ENCODE measurements at regions not wholly inside any gene's neighbourhood (a gene's known extent, or its start where the extent isn't known, plus 50 kb on each side); places are given as distances from the start of the nearest gene placed in this dataset.

GRCh38 chr12:29907461-29907860 is 123.7 kb upstream of the TMTC1 start:
- Histone ChIP-seq H3K27me3 (no peaks in the 10 kb centered on the region), H3K9me3 (no peaks in the 10 kb centered on the region), H3K27ac (no peak overlapping the region), H3K4me1 (no peaks in the 10 kb centered on the region), H3K36me3 (ENCODE audit: low read depth, missing control alignments) (no peaks in the 10 kb centered on the region), H3K4me3 (no peak overlapping the region)
- WGBS, 2 donors: 86 to 89% methylated on average over 4 of the region's 4 CpGs
- DNase-seq: no peak
- TF ChIP-seq POLR2A (IDR thresholded peaks at IDR 0.05) (no peak), CTCF (IDR thresholded peaks at IDR 0.05) (no peak)
- intact Hi-C loops (cut with DNase I; ENCODE audit: low total_unique reads): no loop called here

- no peaks in the 10 kb centered on the region for H3K27me3 ChIP-seq
- H3K4me3 ChIP-seq: no peak overlapping the region
- WGBS, 2 donors: 45 to 81% methylated on average over 2 of the region's 2 CpGs
- intact Hi-C loops (cut with DNase I; ENCODE audit: low total_unique reads): no loop called here
- no peaks in the 10 kb centered on the region for H3K4me1 ChIP-seq
- H3K27ac ChIP-seq: no peak overlapping the region
- H3K36me3 ChIP-seq (ENCODE audit: low read depth, missing control alignments): no peaks in the 10 kb centered on the region
- H3K9me3 ChIP-seq: no peaks in the 10 kb centered on the region
- DNase-seq: no peak
- no peak for TF ChIP-seq CTCF (IDR thresholded peaks at IDR 0.05)
- no peak for TF ChIP-seq POLR2A (IDR thresholded peaks at IDR 0.05)
These were observed 118.3 kb upstream of the TMTC1 start for GRCh38 chr12:29902043-29902442.

- intact Hi-C loops (cut with DNase I; ENCODE audit: low total_unique reads): no loop called here
- Histone ChIP-seq H3K9me3 (no peaks in the 10 kb centered on the region), H3K4me3 (no peak overlapping the region), H3K27ac (no peak overlapping the region), H3K4me1 (no peaks in the 10 kb centered on the region), H3K36me3 (ENCODE audit: low read depth, missing control alignments) (no peaks in the 10 kb centered on the region), H3K27me3 (no peaks in the 10 kb centered on the region)
- WGBS, 2 donors: 60% methylated on average over 4 of the region's 4 CpGs
- peak; percentile 31 for DNase-seq
- TF ChIP-seq CTCF (IDR thresholded peaks at IDR 0.05) (no peak), POLR2A (IDR thresholded peaks at IDR 0.05) (no peak)
These were observed 117.8 kb upstream of the TMTC1 start for GRCh38 chr12:29901585-29901984.

GRCh38 chr12:29899212-29899931 is 115.6 kb upstream of the TMTC1 start:
- no peak for TF ChIP-seq POLR2A (IDR thresholded peaks at IDR 0.05)
- no peak for TF ChIP-seq CTCF (IDR thresholded peaks at IDR 0.05)
- no peak overlapping the region for H3K4me3 ChIP-seq
- no peaks in the 10 kb centered on the region for H3K36me3 ChIP-seq (ENCODE audit: low read depth, missing control alignments)
- no peaks in the 10 kb centered on the region for H3K9me3 ChIP-seq
- intact Hi-C loops (cut with DNase I; ENCODE audit: low total_unique reads): no loop called here
- no peak for DNase-seq
- WGBS, 2 donors: 55 to 70% methylated on average over 2 of the region's 2 CpGs
- no peak overlapping the region for H3K27ac ChIP-seq
- no peaks in the 10 kb centered on the region for H3K27me3 ChIP-seq
- no peaks in the 10 kb centered on the region for H3K4me1 ChIP-seq

- Histone ChIP-seq H3K27me3 (no peaks in the 10 kb centered on the region), H3K27ac (no peak overlapping the region), H3K36me3 (ENCODE audit: low read depth, missing control alignments) (no peaks in the 10 kb centered on the region), H3K4me1 (no peaks in the 10 kb centered on the region), H3K9me3 (no peaks in the 10 kb centered on the region), H3K4me3 (no peak overlapping the region)
- intact Hi-C loops (cut with DNase I; ENCODE audit: low total_unique reads): no loop called here
- TF ChIP-seq POLR2A (IDR thresholded peaks at IDR 0.05) (no peak), CTCF (IDR thresholded peaks at IDR 0.05) (no peak)
- 82 to 88% methylated on average over 2 to 3 of the region's 3 CpGs for WGBS, 2 donors
- DNase-seq: no peak
These were observed 112.2 kb upstream of the TMTC1 start for GRCh38 chr12:29895966-29896365.

All from testis (tissue), 2 donors.